A549 (cell line): ENCODE measurements at regions not wholly inside any gene's neighbourhood (a gene's known extent, or its start where the extent isn't known, plus 50 kb on each side); places are given as distances from the start of the nearest gene placed in this dataset.

Source experiments
- BHLHE40 ChIP-seq: IDR thresholded peaks from 2 replicates; pipeline ENCODE4 v1.6.1; 2012; ENCODE audit warnings: low read depth, low read length, inconsistent platforms
- EP300 ChIP-seq, 2 experiments: fragments of >200 bp; sonication (Bioruptor Twin); formaldehyde crosslinking; IDR thresholded peaks; 2 replicates in 1 of 2; 3 replicates in 1 of 2; pipeline ENCODE4 v1.6.1; 2016 to 2017
- HOXA7 ChIP-seq: fragments of 250-450 bp; sonication (Bioruptor Pico); IDR thresholded peaks from 2 replicates; pipeline ENCODE4 v1.5.0; 2020; ENCODE audit warnings: mild to moderate bottlenecking, moderate library complexity
- RAD21 ChIP-seq, 2 experiments: fragments of >200 bp in 1 of 2; sonication (Bioruptor Twin) in 1 of 2; formaldehyde crosslinking in 1 of 2; IDR thresholded peaks in 1 of 2; conservative IDR thresholded peaks in 1 of 2; 2 replicates in 1 of 2; 3 replicates in 1 of 2; pipeline ENCODE4 v1.6.1; 2012 to 2018; ENCODE audit warnings: inconsistent platforms in 1 of 2
- ZSCAN20 ChIP-seq: fragments of 250-450 bp; sonication (Bioruptor Pico); IDR thresholded peaks from 2 replicates; pipeline ENCODE4 v1.8.0; 2022; ENCODE audit warnings: mild to moderate bottlenecking, moderate library complexity
- TF ChIP-seq, protein P1 (sequence below): fragments of >200 bp; sonication (Bioruptor Twin); formaldehyde crosslinking; IDR thresholded peaks from 3 replicates; pipeline ENCODE4 v1.5.1; 2016
- TF ChIP-seq, protein P2 (sequence below): fragments of 200-600 bp; sonication (generic); IDR thresholded peaks from 2 replicates; pipeline ENCODE4 v1.6.1; 2016; ENCODE audit warnings: antibody characterized with exemption, mild to moderate bottlenecking, moderate library complexity

- TF ChIP-seq BHLHE40 (no peak), EP300 (IDR thresholded peaks at IDR 0.05) (no peak), ZSCAN20 (CRISPR knock-in tag) (no peak), HOXA7 (CRISPR knock-in tag) (no peak), RAD21 (conservative IDR thresholded peaks at IDR 0.05 in 1 of 2, IDR thresholded peaks at IDR 0.05 in 1 of 2) (no peak)
- TF ChIP-seq, protein P1, sequence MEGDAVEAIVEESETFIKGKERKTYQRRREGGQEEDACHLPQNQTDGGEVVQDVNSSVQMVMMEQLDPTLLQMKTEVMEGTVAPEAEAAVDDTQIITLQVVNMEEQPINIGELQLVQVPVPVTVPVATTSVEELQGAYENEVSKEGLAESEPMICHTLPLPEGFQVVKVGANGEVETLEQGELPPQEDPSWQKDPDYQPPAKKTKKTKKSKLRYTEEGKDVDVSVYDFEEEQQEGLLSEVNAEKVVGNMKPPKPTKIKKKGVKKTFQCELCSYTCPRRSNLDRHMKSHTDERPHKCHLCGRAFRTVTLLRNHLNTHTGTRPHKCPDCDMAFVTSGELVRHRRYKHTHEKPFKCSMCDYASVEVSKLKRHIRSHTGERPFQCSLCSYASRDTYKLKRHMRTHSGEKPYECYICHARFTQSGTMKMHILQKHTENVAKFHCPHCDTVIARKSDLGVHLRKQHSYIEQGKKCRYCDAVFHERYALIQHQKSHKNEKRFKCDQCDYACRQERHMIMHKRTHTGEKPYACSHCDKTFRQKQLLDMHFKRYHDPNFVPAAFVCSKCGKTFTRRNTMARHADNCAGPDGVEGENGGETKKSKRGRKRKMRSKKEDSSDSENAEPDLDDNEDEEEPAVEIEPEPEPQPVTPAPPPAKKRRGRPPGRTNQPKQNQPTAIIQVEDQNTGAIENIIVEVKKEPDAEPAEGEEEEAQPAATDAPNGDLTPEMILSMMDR: no peak
- TF ChIP-seq, protein P2, sequence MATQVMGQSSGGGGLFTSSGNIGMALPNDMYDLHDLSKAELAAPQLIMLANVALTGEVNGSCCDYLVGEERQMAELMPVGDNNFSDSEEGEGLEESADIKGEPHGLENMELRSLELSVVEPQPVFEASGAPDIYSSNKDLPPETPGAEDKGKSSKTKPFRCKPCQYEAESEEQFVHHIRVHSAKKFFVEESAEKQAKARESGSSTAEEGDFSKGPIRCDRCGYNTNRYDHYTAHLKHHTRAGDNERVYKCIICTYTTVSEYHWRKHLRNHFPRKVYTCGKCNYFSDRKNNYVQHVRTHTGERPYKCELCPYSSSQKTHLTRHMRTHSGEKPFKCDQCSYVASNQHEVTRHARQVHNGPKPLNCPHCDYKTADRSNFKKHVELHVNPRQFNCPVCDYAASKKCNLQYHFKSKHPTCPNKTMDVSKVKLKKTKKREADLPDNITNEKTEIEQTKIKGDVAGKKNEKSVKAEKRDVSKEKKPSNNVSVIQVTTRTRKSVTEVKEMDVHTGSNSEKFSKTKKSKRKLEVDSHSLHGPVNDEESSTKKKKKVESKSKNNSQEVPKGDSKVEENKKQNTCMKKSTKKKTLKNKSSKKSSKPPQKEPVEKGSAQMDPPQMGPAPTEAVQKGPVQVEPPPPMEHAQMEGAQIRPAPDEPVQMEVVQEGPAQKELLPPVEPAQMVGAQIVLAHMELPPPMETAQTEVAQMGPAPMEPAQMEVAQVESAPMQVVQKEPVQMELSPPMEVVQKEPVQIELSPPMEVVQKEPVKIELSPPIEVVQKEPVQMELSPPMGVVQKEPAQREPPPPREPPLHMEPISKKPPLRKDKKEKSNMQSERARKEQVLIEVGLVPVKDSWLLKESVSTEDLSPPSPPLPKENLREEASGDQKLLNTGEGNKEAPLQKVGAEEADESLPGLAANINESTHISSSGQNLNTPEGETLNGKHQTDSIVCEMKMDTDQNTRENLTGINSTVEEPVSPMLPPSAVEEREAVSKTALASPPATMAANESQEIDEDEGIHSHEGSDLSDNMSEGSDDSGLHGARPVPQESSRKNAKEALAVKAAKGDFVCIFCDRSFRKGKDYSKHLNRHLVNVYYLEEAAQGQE: no peak
Observed at GRCh38 chr5:20648981-20649380, 661.0 kb upstream of the CDH18 start.
